Right atrium auricular region (tissue), 2 donors: ENCODE measurements at regions not wholly inside any gene's neighbourhood (a gene's known extent, or its start where the extent isn't known, plus 50 kb on each side); places are given as distances from the start of the nearest gene placed in this dataset.

Experiments used
- DNase-seq: peaks from one replicate; pipeline ENCODE4 v3.0.0-alpha.2; 2019; ENCODE audit warnings: low spot score
- H3K27ac ChIP-seq, 2 donors: fragments of 200-600 bp; sonication (generic); 1 replicate in 1 of 2; 2 replicates in 1 of 2; pipeline ENCODE4 v1.5.1; 2016 to 2019
- H3K27me3 ChIP-seq, 2 donors: fragments of 200-600 bp; sonication (generic); one replicate each; pipeline versions ENCODE4 v1.5.1 to v1.6.0; 2017 to 2019
- H3K36me3 ChIP-seq: fragments of 200-600 bp; sonication (generic); one replicate; pipeline ENCODE4 v1.5.1; 2016
- H3K4me1 ChIP-seq, 2 donors: fragments of 200-600 bp; sonication (generic); one replicate each; pipeline versions ENCODE4 v1.5.1 to v1.6.0; 2017 to 2019
- H3K4me3 ChIP-seq, 2 donors: fragments of 200-600 bp; sonication (generic); 1 replicate in 1 of 2; 2 replicates in 1 of 2; pipeline ENCODE4 v1.5.1; 2017 to 2019; ENCODE audit warnings: mild to moderate bottlenecking in 1 of 2, moderate library complexity in 1 of 2
- H3K9me3 ChIP-seq, 2 donors: fragments of 200-600 bp; sonication (generic); one replicate each; pipeline ENCODE4 v1.5.1; 2019
- CTCF ChIP-seq, 2 donors: fragments of 200-600 bp; sonication (generic); IDR thresholded peaks; one replicate each; pipeline ENCODE4 v1.5.1; 2019; ENCODE audit warnings: antibody characterized with exemption in 2 of 2

GRCh38 chr13:72229067-72229466 lies 362.1 kb upstream of the DACH1 start:
- TF ChIP-seq CTCF (IDR thresholded peaks at IDR 0.05) = no peak
- H3K27me3 ChIP-seq = no peaks in the 10 kb centered on the region
- DNase-seq = no peak
- H3K9me3 ChIP-seq = no peaks in the 10 kb centered on the region
- H3K27ac ChIP-seq = no peak overlapping the region
- no peak overlapping the region for H3K4me3 ChIP-seq
- no peaks in the 10 kb centered on the region for H3K4me1 ChIP-seq
- no peaks in the 10 kb centered on the region for H3K36me3 ChIP-seq

GRCh38 chr13:72221276-72221962 lies 354.4 kb upstream of the DACH1 start:
- Histone ChIP-seq H3K4me3 (no peak overlapping the region), H3K4me1 (no peaks in the 10 kb centered on the region), H3K27ac (no peak overlapping the region), H3K36me3 (no peaks in the 10 kb centered on the region), H3K9me3 (peaks cover 0 to 5% of the 10 kb centered on the region in 2 donors), H3K27me3 (no peaks in the 10 kb centered on the region)
- peak in 1 of 2 donors; percentile 37 for TF ChIP-seq CTCF (IDR thresholded peaks at IDR 0.05)
- no peak for DNase-seq

- no peak for TF ChIP-seq CTCF (IDR thresholded peaks at IDR 0.05)
- Histone ChIP-seq H3K4me1 (no peaks in the 10 kb centered on the region), H3K27me3 (no peaks in the 10 kb centered on the region), H3K27ac (no peak overlapping the region), H3K9me3 (peaks cover 0 to 5% of the 10 kb centered on the region in 2 donors), H3K36me3 (no peaks in the 10 kb centered on the region), H3K4me3 (no peak overlapping the region)
- DNase-seq = no peak
These were observed 352.0 kb upstream of the DACH1 start for GRCh38 chr13:72218966-72219365.

- no peak for DNase-seq
- no peaks in the 10 kb centered on the region for H3K36me3 ChIP-seq
- no peak overlapping the region for H3K27ac ChIP-seq
- no peaks in the 10 kb centered on the region for H3K4me1 ChIP-seq
- peaks cover 0 to 5% of the 10 kb centered on the region in 2 donors for H3K9me3 ChIP-seq
- no peaks in the 10 kb centered on the region for H3K27me3 ChIP-seq
- no peak for TF ChIP-seq CTCF (IDR thresholded peaks at IDR 0.05)
- no peak overlapping the region for H3K4me3 ChIP-seq
These were observed 350.1 kb upstream of the DACH1 start for GRCh38 chr13:72217142-72217541.

GRCh38 chr13:72208112-72208645 lies 341.2 kb upstream of the DACH1 start:
- Histone ChIP-seq H3K4me3 (no peak overlapping the region), H3K27me3 (no peaks in the 10 kb centered on the region), H3K36me3 (no peaks in the 10 kb centered on the region), H3K4me1 (no peaks in the 10 kb centered on the region), H3K9me3 (no peaks in the 10 kb centered on the region), H3K27ac (no peak overlapping the region)
- no peak for DNase-seq
- TF ChIP-seq CTCF (IDR thresholded peaks at IDR 0.05) = no peak

GRCh38 chr13:72205773-72206172 lies 338.8 kb upstream of the DACH1 start:
- DNase-seq = no peak
- TF ChIP-seq CTCF (IDR thresholded peaks at IDR 0.05) = no peak
- no peaks in the 10 kb centered on the region for H3K9me3 ChIP-seq
- H3K4me3 ChIP-seq = no peak overlapping the region
- H3K27me3 ChIP-seq = no peaks in the 10 kb centered on the region
- H3K4me1 ChIP-seq = no peaks in the 10 kb centered on the region
- no peaks in the 10 kb centered on the region for H3K36me3 ChIP-seq
- no peak overlapping the region for H3K27ac ChIP-seq
